ENCODE measurements at regions not wholly inside any gene's neighbourhood (a gene's known extent, or its start where the extent isn't known, plus 50 kb on each side); places are given as distances from the start of the nearest gene placed in this dataset.

GRCh38 chr14:96727980-96728717 lies 69.0 kb upstream of the VRK1 start:
- no peak overlapping the region for H3K4me2 ChIP-seq
- no peaks in the 10 kb centered on the region for H3K79me2 ChIP-seq (replicated peaks; ENCODE audit: insufficient read depth)
- Mint-ChIP-seq H3K9me3 (peaks cover 6% of the 10 kb centered on the region; the same call in 1 of the 3 replicates), H3K36me3 (ENCODE audit: low read depth) (no peaks in the 10 kb centered on the region), H3K4me1 (no peaks in the 10 kb centered on the region), H3K27ac (no peak overlapping the region), H3K27me3 (ENCODE audit: insufficient read depth, low read depth, poor library complexity) (peaks cover 3% of the 10 kb centered on the region), H3K4me3 (no peak overlapping the region)
- no peak overlapping the region for H2AFZ ChIP-seq
- H3K4me1 ChIP-seq (ENCODE audit: insufficient read depth) = no peaks in the 10 kb centered on the region
- no peaks in the 10 kb centered on the region for H3K36me3 ChIP-seq (ENCODE audit: insufficient read depth)
- ATAC-seq (peak; percentile 34; the same call in 2 of the 3 replicates), DNase-seq (ENCODE audit: low spot score) (no peak)
- no peaks in the 10 kb centered on the region for H4K20me1 ChIP-seq (replicated peaks; ENCODE audit: insufficient read depth)
- H3K9me2 ChIP-seq (ENCODE audit: insufficient read depth) = no peaks in the 10 kb centered on the region
- H3F3A ChIP-seq (replicated peaks; ENCODE audit: low read depth) = no peaks in the 10 kb centered on the region
- 0 out of 4 replicates have a peak, but pooled peaks of 1 of the 2 experiments have one; percentile 2 for TF ChIP-seq CTCF (conservative IDR thresholded peaks at IDR 0.05; ENCODE audit: low read depth in 2 of 2)
- no peak for TF ChIP-seq REST (IDR thresholded peaks at IDR 0.05; ENCODE audit: unreplicated experiment)
- H3K27me3 ChIP-seq (ENCODE audit: insufficient read depth) = no peaks in the 10 kb centered on the region
- no peak overlapping the region for H3K4me3 ChIP-seq
- H3K27ac ChIP-seq (ENCODE audit: low read depth) = no peak overlapping the region

- no peaks in the 10 kb centered on the region for H3K36me3 Mint-ChIP-seq (ENCODE audit: low read depth)
These were observed 67.3 kb upstream of the VRK1 start for GRCh38 chr14:96729889-96730288.

More at GRCh38 chr14:96729889-96730288, 67.3 kb upstream of the VRK1 start:
- no peak overlapping the region for H3K4me3 ChIP-seq
- no peak for DNase-seq (ENCODE audit: low spot score)
- 0 out of 3 replicates have a peak, but pooled peaks cover 1% of the 10 kb centered on the region for H3K9me3 Mint-ChIP-seq
- TF ChIP-seq STAT1 (IDR thresholded peaks at IDR 0.05; ENCODE audit: unreplicated experiment) = no peak
- H3K9me2 ChIP-seq (ENCODE audit: insufficient read depth) = no peaks in the 10 kb centered on the region
- H3K4me3 Mint-ChIP-seq = no peak overlapping the region
- no peaks in the 10 kb centered on the region for H4K20me1 ChIP-seq (replicated peaks; ENCODE audit: insufficient read depth)
- no peaks in the 10 kb centered on the region for H3K27me3 ChIP-seq (ENCODE audit: insufficient read depth)
- H3K27me3 Mint-ChIP-seq (ENCODE audit: insufficient read depth, low read depth, poor library complexity) = no peaks in the 10 kb centered on the region
- H2AFZ ChIP-seq = 0 out of 2 replicates have a peak overlapping the region, but pooled peaks have one; percentile 35
- H3F3A ChIP-seq (replicated peaks; ENCODE audit: low read depth) = no peaks in the 10 kb centered on the region
- H3K4me2 ChIP-seq = no peak overlapping the region
- no peak overlapping the region for H3K27ac Mint-ChIP-seq
- H3K27ac ChIP-seq (ENCODE audit: low read depth) = no peak overlapping the region
- H3K4me1 Mint-ChIP-seq = no peaks in the 10 kb centered on the region
- H3K36me3 ChIP-seq (ENCODE audit: insufficient read depth) = no peaks in the 10 kb centered on the region
- no peaks in the 10 kb centered on the region for H3K79me2 ChIP-seq (replicated peaks; ENCODE audit: insufficient read depth)
- ATAC-seq = no peak
- H3K4me1 ChIP-seq (ENCODE audit: insufficient read depth) = no peaks in the 10 kb centered on the region

Measured in GM23338 (cell line).